Adrenal gland (tissue), 9 donors: ENCODE measurements at regions not wholly inside any gene's neighbourhood (a gene's known extent, or its start where the extent isn't known, plus 50 kb on each side); places are given as distances from the start of the nearest gene placed in this dataset.
"Not testable (repeated sequence)": the region's sequence is repeated elsewhere in the genome, so short reads cannot be mapped to it uniquely, and the experiment has no call there.

Experiments used
- DNase-seq, 7 donors: peaks; one replicate each; pipeline ENCODE4 v3.0.0-alpha.2; 2019 to 2020
- H3K27ac ChIP-seq, 5 donors: fragments of 200-600 bp; sonication (generic) in 4 of 5; 1 replicate in 3 of 5; 2 replicates in 2 of 5; pipeline versions ENCODE4 v1.5.1 to v1.8.0; 2016 to 2020; ENCODE audit warnings: mild to moderate bottlenecking in 1 of 5
- H3K27me3 ChIP-seq: fragments of 200-600 bp; 2 replicates; pipeline ENCODE4 v1.8.0; 2021
- H3K36me3 ChIP-seq, 2 donors: fragments of 200-600 bp; replicated peaks in 1 of 2; 1 replicate in 1 of 2; 2 replicates in 1 of 2; pipeline versions ENCODE4 v1.5.1 to v1.8.0; 2018 to 2022
- H3K4me1 ChIP-seq, 2 donors: fragments of 200-600 bp; replicated peaks in 1 of 2; 1 replicate in 1 of 2; 2 replicates in 1 of 2; pipeline versions ENCODE4 v1.5.1 to v1.8.0; 2018 to 2021
- H3K4me3 ChIP-seq, 4 donors: fragments of 200-600 bp; sonication (generic) in 3 of 4; one replicate each; pipeline ENCODE4 v1.5.1; 2016 to 2018
- H3K9me3 ChIP-seq, 3 donors: fragments of 200-600 bp; sonication (generic) in 1 of 3; replicated peaks in 1 of 3; 1 replicate in 2 of 3; 2 replicates in 1 of 3; pipeline versions ENCODE4 v1.5.1 to v1.8.0; 2016 to 2021
- CTCF ChIP-seq, 6 experiments: fragments of 450-650 bp in 4 of 6; fragments of 200-600 bp in 2 of 6; sonication (generic) in 1 of 6; IDR thresholded peaks; 1 replicate in 5 of 6; 2 replicates in 1 of 6; pipeline versions ENCODE4 v1.5.1 to v1.8.0; 2016 to 2021; ENCODE audit warnings: antibody characterized with exemption in 6 of 6, mild to moderate bottlenecking in 2 of 6, moderate library complexity in 1 of 6
- POLR2A ChIP-seq, 2 donors: fragments of 450-650 bp; IDR thresholded peaks; one replicate each; pipeline ENCODE4 v1.6.1; 2017; ENCODE audit warnings: antibody characterized with exemption in 2 of 2, mild to moderate bottlenecking in 2 of 2, moderate library complexity in 1 of 2
- WGBS, 4 donors: extraction: QIAGEN DNeasy Blood & Tissue Kit in 2 of 4; methylation state at CpG; one replicate each; pipeline versions ENCODE4 v1.1.5 to v1.1.7; 2013 to 2017; 5-methylcytosine and 5-hydroxymethylcytosine counted together
- intact Hi-C, 2 donors: fragments of 100-400 bp; cut with DNase I; formaldehyde crosslinking; loops; one replicate each; pipeline versions ENCODE4 v1.14.1 to v1.15.0; 2022 to 2023
- donor health status: healthy with polysubstance abuse.
- donor health status: Bipolar disorder and iron deficiency.
- donor health status: DM: yes; HTN: yes; CAD: no.
- donor health status: DM: no; HTN: no; CAD: no.
- donor health status: DM: no; HTN: no; CAD: no.

GRCh38 chr3:16768956-16769355, 115.8 kb upstream of the PLCL2 start:
- Histone ChIP-seq H3K9me3 (no peaks in the 10 kb centered on the region), H3K27ac (no peak overlapping the region)
- intact Hi-C loops = no loop called here

DNA sequence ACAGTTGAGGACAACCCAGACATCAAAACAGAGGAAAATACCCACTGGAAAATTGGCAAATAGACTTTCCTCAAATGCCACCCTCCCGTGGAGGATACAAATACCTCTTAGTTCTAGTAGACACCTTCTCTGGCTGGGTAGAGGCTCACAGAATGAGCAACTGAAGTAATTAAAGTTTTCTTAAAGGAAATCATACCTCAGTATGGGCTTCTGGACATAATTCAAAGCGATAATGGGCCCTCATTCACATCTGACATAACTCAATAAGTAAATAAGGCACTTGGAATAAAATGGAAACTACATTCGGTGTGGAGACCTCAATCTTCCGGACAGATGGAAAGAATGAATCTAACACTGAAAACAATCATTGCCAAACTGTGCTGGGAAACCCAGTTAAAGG, 115.2 kb upstream of the PLCL2 start:
- Histone ChIP-seq H3K36me3 (no peaks in the 10 kb centered on the region), H3K27ac (no peak overlapping the region), H3K4me1 (no peaks in the 10 kb centered on the region), H3K4me3 (no peak overlapping the region), H3K27me3 (no peaks in the 10 kb centered on the region), H3K9me3 (no peaks in the 10 kb centered on the region)
- no peak for TF ChIP-seq POLR2A (IDR thresholded peaks at IDR 0.05)
- TF ChIP-seq CTCF (IDR thresholded peaks at IDR 0.05) = no peak
- intact Hi-C loops = no loop called here
- DNase-seq = no peak
- 92 to 95% (median 93%) methylated on average over 4 of the region's 4 CpGs for WGBS, 4 donors

More at GRCh38 chr3:16768956-16769355, 115.8 kb upstream of the PLCL2 start:
- DNase-seq = no peak
- Histone ChIP-seq H3K4me3 (no peak overlapping the region), H3K4me1 (no peaks in the 10 kb centered on the region), H3K27me3 (no peaks in the 10 kb centered on the region), H3K36me3 (no peaks in the 10 kb centered on the region)
- 76 to 90% (median 84%) methylated on average over 1 of the region's 1 CpG for WGBS, 4 donors
- TF ChIP-seq CTCF (IDR thresholded peaks at IDR 0.05) (no peak), POLR2A (IDR thresholded peaks at IDR 0.05) (no peak)

DNA sequence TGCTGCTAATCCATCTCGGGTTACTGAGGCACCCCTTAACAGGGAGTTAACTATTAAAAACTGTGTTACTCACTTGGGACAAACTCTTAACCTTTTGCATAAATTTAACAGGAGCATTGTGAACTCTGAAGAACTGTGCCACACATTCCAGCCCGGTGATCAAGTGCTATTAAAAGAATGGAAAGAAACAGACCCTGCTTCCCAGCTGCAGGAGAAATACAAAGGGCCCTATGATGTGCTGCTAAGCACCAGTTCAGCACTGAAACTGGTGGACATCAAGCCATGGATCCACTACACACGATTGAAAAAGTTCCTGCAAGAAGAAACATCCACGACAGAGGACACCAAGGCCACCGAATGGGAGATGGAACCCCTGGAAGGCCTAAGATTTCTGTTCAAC, 114.7 kb upstream of the PLCL2 start:
- Histone ChIP-seq H3K4me1 (no peaks in the 10 kb centered on the region), H3K27me3 (no peaks in the 10 kb centered on the region), H3K9me3 (no peaks in the 10 kb centered on the region), H3K36me3 (no peaks in the 10 kb centered on the region), H3K27ac (no peak overlapping the region), H3K4me3 (no peak overlapping the region)
- intact Hi-C loops = no loop called here
- TF ChIP-seq POLR2A (IDR thresholded peaks at IDR 0.05) (no peak), CTCF (IDR thresholded peaks at IDR 0.05) (no peak)
- no peak for DNase-seq
- WGBS, 4 donors = 71 to 80% (median 76%) methylated on average over 5 of the region's 5 CpGs

GRCh38 chr3:16770792-16771191, 114.0 kb upstream of the PLCL2 start:
- WGBS, 4 donors = 68 to 84% (median 80%) methylated on average over 3 to 4 of the region's 4 CpGs
- Histone ChIP-seq H3K27me3 (no peaks in the 10 kb centered on the region), H3K4me1 (no peaks in the 10 kb centered on the region), H3K4me3 (no peak overlapping the region), H3K27ac (no peak overlapping the region), H3K9me3 (no peaks in the 10 kb centered on the region), H3K36me3 (no peaks in the 10 kb centered on the region)
- TF ChIP-seq POLR2A (IDR thresholded peaks at IDR 0.05) (no peak), CTCF (IDR thresholded peaks at IDR 0.05) (no peak)
- DNase-seq = no peak
- intact Hi-C loops = no loop called here

GRCh38 chr3:16773594-16773993, 111.2 kb upstream of the PLCL2 start:
- H3K27ac ChIP-seq, intact Hi-C loops, H3K36me3 ChIP-seq, H3K4me1 ChIP-seq, DNase-seq, H3K4me3 ChIP-seq, H3K9me3 ChIP-seq, H3K27me3 ChIP-seq: not testable (repeated sequence)
- 83 to 93% (median 89%) methylated on average over 9 to 15 of the region's 15 CpGs for WGBS, 4 donors

DNA sequence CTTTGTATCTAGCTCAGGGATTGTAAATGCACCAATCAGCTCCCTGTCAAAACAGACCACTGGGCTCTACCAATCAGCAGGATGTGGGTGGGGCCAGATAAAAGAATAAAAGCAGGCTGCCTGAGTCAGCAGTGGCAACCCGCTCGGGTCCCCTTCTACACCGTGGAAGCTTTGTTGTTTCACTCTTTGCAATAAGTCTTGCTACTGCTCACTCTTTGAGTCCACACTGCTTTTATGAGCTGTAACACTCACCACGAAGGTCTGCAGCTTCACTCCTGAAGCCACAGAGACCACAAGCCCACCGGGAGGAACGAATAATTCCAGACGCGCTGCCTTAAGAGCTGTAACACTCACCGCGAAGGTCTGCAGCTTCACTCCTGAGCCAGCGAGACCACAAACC, 110.2 kb upstream of the PLCL2 start:
- H3K27me3 ChIP-seq, H3K4me3 ChIP-seq, H3K36me3 ChIP-seq, H3K27ac ChIP-seq, intact Hi-C loops, H3K4me1 ChIP-seq, H3K9me3 ChIP-seq, DNase-seq: not testable (repeated sequence)
- WGBS, 4 donors = 85 to 96% (median 89%) methylated on average over 11 of the region's 11 CpGs
